ENCODE measurements at regions not wholly inside any gene's neighbourhood (a gene's known extent, or its start where the extent isn't known, plus 50 kb on each side); places are given as distances from the start of the nearest gene placed in this dataset.

GRCh38 chr5:158641016-158641415, 458.7 kb downstream of the EBF1 start:
- Histone ChIP-seq H3K4me1 (ENCODE audit: insufficient read depth, low read length, poor library complexity, severe bottlenecking) (peaks cover under 1% of the 10 kb centered on the region), H3K79me2 (ENCODE audit: insufficient read depth, low read depth, low read length) (no peaks in the 10 kb centered on the region), H3K27ac (ENCODE audit: low read depth, low read length, poor library complexity, severe bottlenecking) (no peak overlapping the region), H3K36me3 (ENCODE audit: insufficient read depth, low read length) (no peaks in the 10 kb centered on the region), H3K4me3 (ENCODE audit: low read depth, low read length, poor library complexity, severe bottlenecking) (no peak overlapping the region), H3K4me2 (ENCODE audit: low read length) (no peak overlapping the region), H2AFZ (ENCODE audit: low read length) (no peak overlapping the region), H4K20me1 (ENCODE audit: insufficient read depth, low read length) (no peaks in the 10 kb centered on the region), H3K9me3 (ENCODE audit: low read length) (no peaks in the 10 kb centered on the region), H3K9me2 (ENCODE audit: insufficient read depth, low read length) (no peaks in the 10 kb centered on the region)
- intact Hi-C loops (cut with micrococcal nuclease; ENCODE audit: unreplicated experiment): no loop called here
- BruUV-seq (replicated peaks): no TSS peak
- no peak for DNase-seq (ENCODE audit: low spot score)
- no peak for TF ChIP-seq CTCF (conservative IDR thresholded peaks at IDR 0.05; ENCODE audit: low read length)
- TF ChIP-seq EZH2phosphoT487 (IDR thresholded peaks at IDR 0.05; ENCODE audit: borderline replicate concordance, low read depth, low read length): no peak
- ChIA-PET CTCF (ENCODE audit: unreplicated experiment) (no interaction called here), POLR2A (interaction anchor here (2.1 kb wide), 1 partner anchor 9 kb away, joined by 5 read pairs; no protein-coding TSS in a partner anchor)

GRCh38 chr5:158640593-158640980, 459.1 kb downstream of the EBF1 start:
- no peak overlapping the region for H3K27ac ChIP-seq (ENCODE audit: low read depth, low read length, poor library complexity, severe bottlenecking)
- CTCF ChIA-PET (ENCODE audit: unreplicated experiment): interaction anchor here (1.0 kb wide), 1 partner anchor 41 kb away, joined by 3 read pairs; no protein-coding TSS in a partner anchor
- no peak overlapping the region for H3K4me3 ChIP-seq (ENCODE audit: low read depth, low read length, poor library complexity, severe bottlenecking)
- H3K9me3 ChIP-seq (ENCODE audit: low read length): no peaks in the 10 kb centered on the region
- POLR2A ChIA-PET: interaction anchor here (1.1 kb wide), 1 partner anchor 18 kb away, joined by 5 read pairs; no protein-coding TSS in a partner anchor
- no peaks in the 10 kb centered on the region for H4K20me1 ChIP-seq (ENCODE audit: insufficient read depth, low read length)
- no peaks in the 10 kb centered on the region for H3K9me2 ChIP-seq (ENCODE audit: insufficient read depth, low read length)
- intact Hi-C loops (cut with micrococcal nuclease; ENCODE audit: unreplicated experiment): no loop called here
- no peak overlapping the region for H3K4me2 ChIP-seq (ENCODE audit: low read length)
- H3K36me3 ChIP-seq (ENCODE audit: insufficient read depth, low read length): no peaks in the 10 kb centered on the region
- peaks cover 5% of the 10 kb centered on the region for H3K4me1 ChIP-seq (ENCODE audit: insufficient read depth, low read length, poor library complexity, severe bottlenecking)
- DNase-seq (ENCODE audit: low spot score): no peak
- BruUV-seq (replicated peaks): no TSS peak
- no peak overlapping the region for H2AFZ ChIP-seq (ENCODE audit: low read length)
- TF ChIP-seq EZH2phosphoT487 (IDR thresholded peaks at IDR 0.05; ENCODE audit: borderline replicate concordance, low read depth, low read length): no peak
- TF ChIP-seq CTCF (conservative IDR thresholded peaks at IDR 0.05; ENCODE audit: low read length): no peak
- no peaks in the 10 kb centered on the region for H3K79me2 ChIP-seq (ENCODE audit: insufficient read depth, low read depth, low read length)

- H3K9me3 ChIP-seq (ENCODE audit: low read length): no peaks in the 10 kb centered on the region
- H3K36me3 ChIP-seq (ENCODE audit: insufficient read depth, low read length): no peaks in the 10 kb centered on the region
- peaks cover 10% of the 10 kb centered on the region for H3K4me1 ChIP-seq (ENCODE audit: insufficient read depth, low read length, poor library complexity, severe bottlenecking)
- no peak overlapping the region for H3K4me3 ChIP-seq (ENCODE audit: low read depth, low read length, poor library complexity, severe bottlenecking)
- H3K9me2 ChIP-seq (ENCODE audit: insufficient read depth, low read length): no peaks in the 10 kb centered on the region
- H4K20me1 ChIP-seq (ENCODE audit: insufficient read depth, low read length): no peaks in the 10 kb centered on the region
- ChIA-PET CTCF (ENCODE audit: unreplicated experiment) (interaction anchor here (1.0 kb wide), 1 partner anchor 41 kb away, joined by 3 read pairs; no protein-coding TSS in a partner anchor), POLR2A (interaction anchor here (0.6 to 2.7 kb wide), 6 partner anchors 11 to 272 kb away, joined by 3 to 14 read pairs (median 4); no protein-coding TSS in a partner anchor)
- no peak overlapping the region for H2AFZ ChIP-seq (ENCODE audit: low read length)
- no peaks in the 10 kb centered on the region for H3K79me2 ChIP-seq (ENCODE audit: insufficient read depth, low read depth, low read length)
- no peak for DNase-seq (ENCODE audit: low spot score)
- no TSS peak for BruUV-seq (replicated peaks)
- TF ChIP-seq EZH2phosphoT487 (IDR thresholded peaks at IDR 0.05; ENCODE audit: borderline replicate concordance, low read depth, low read length) (no peak), CTCF (conservative IDR thresholded peaks at IDR 0.05; ENCODE audit: low read length) (no peak)
- intact Hi-C loops (cut with micrococcal nuclease; ENCODE audit: unreplicated experiment): no loop called here
- H3K27ac ChIP-seq (ENCODE audit: low read depth, low read length, poor library complexity, severe bottlenecking): no peak overlapping the region
- H3K4me2 ChIP-seq (ENCODE audit: low read length): no peak overlapping the region
These were observed 459.7 kb downstream of the EBF1 start for GRCh38 chr5:158639881-158640592.
